ENCODE measurements at regions not wholly inside any gene's neighbourhood (a gene's known extent, or its start where the extent isn't known, plus 50 kb on each side); places are given as distances from the start of the nearest gene placed in this dataset.

- Histone ChIP-seq H3K14ac (ENCODE audit: insufficient read length) (no peak overlapping the region), H3K4ac (replicated peaks; ENCODE audit: insufficient read length, low read depth, low read length) (no peak overlapping the region), H3K79me1 (ENCODE audit: low read depth, low read length) (no peaks in the 10 kb centered on the region), H2AFZ (ENCODE audit: low read length) (no peak overlapping the region), H3K36me3 (ENCODE audit: control insufficient read depth in 2 of 4, insufficient read depth in 4 of 4, low read length in 3 of 4) (no peaks in the 10 kb centered on the region), H2AK5ac (ENCODE audit: low read depth, low read length) (no peak overlapping the region), H3K56ac (replicated peaks; ENCODE audit: insufficient read length, low read depth, low read length) (no peak overlapping the region), H2BK120ac (replicated peaks; ENCODE audit: low read depth, low read length) (no peak overlapping the region), H2BK12ac (ENCODE audit: low read depth, low read length) (peak overlapping the region; percentile 19; the same call in 1 of the 2 replicates), H3K4me3 (ENCODE audit: extremely low read depth in 1 of 4, insufficient read depth in 2 of 4, low read depth in 3 of 4, low read length in 4 of 4) (no peak overlapping the region), H3K27me3 (replicated peaks in 1 of 4; ENCODE audit: control insufficient read depth in 3 of 4, extremely low read depth in 1 of 4, insufficient read depth in 3 of 4, low read length in 3 of 4) (peaks cover 0 to 2% (median 0%) of the 10 kb centered on the region in 4 experiments; a peak in 1 of 7 replicates), H3K18ac (ENCODE audit: extremely low read depth, low read length) (no peak overlapping the region), H3K23me2 (ENCODE audit: low read depth, low read length) (no peaks in the 10 kb centered on the region), H2BK5ac (ENCODE audit: low read depth, low read length) (no peak overlapping the region), H4K8ac (ENCODE audit: extremely low read depth, insufficient read depth, low read length) (no peak overlapping the region), H2BK20ac (ENCODE audit: low read length) (0 out of 2 replicates have a peak overlapping the region, but pooled peaks have one; percentile 57), H3K27ac (ENCODE audit: low read depth, low read length) (no peak overlapping the region), H3K9me3 (ENCODE audit: insufficient read depth in 2 of 2, low read depth in 1 of 2, low read length in 1 of 2) (peaks cover 11 to 18% of the 10 kb centered on the region in 2 experiments), H4K5ac (ENCODE audit: insufficient read length, low read depth, low read length) (no peak overlapping the region), H4K91ac (replicated peaks; ENCODE audit: insufficient read length, low read length) (no peak overlapping the region), H3K79me2 (ENCODE audit: control insufficient read depth in 1 of 2, insufficient read depth in 2 of 2, low read length in 2 of 2) (no peaks in the 10 kb centered on the region), H2BK15ac (ENCODE audit: low read length) (peak overlapping the region; percentile 25; the same call in 1 of the 2 replicates), H3K9ac (replicated peaks in 1 of 4; ENCODE audit: extremely low read depth in 1 of 4, low read depth in 3 of 4, low read length in 3 of 4) (no peak overlapping the region), H3K4me2 (ENCODE audit: insufficient read depth in 1 of 2, low read depth in 2 of 2, low read length in 2 of 2) (no peak overlapping the region), H4K20me1 (replicated peaks in 1 of 2; ENCODE audit: control insufficient read depth in 1 of 2, insufficient read depth in 2 of 2, low read length in 2 of 2) (no peaks in the 10 kb centered on the region), H3K23ac (ENCODE audit: insufficient read length) (no peak overlapping the region), H3K4me1 (replicated peaks in 1 of 4; ENCODE audit: control insufficient read depth in 3 of 4, insufficient read depth in 4 of 4, low read length in 3 of 4) (peaks cover 0 to 6% (median 3%) of the 10 kb centered on the region in 4 experiments; a peak in 5 of 7 replicates)
- WGBS, 2 experiments (ENCODE audit: extremely low coverage in 1 of 2, insufficient coverage in 1 of 2, insufficient read length in 1 of 2, insufficient replicate concordance in 2 of 2, low coverage in 1 of 2, low lambda C conversion rate in 2 of 2, missing lambda C conversion rate in 1 of 2) = 79% methylated on average over 6 of the region's 6 CpGs; no CpG with 5 or more reads in 1 of the 2 experiments
- DNase-seq (ENCODE audit: low read depth in 1 of 2, low spot score in 2 of 2) (no peak), FAIRE-seq (peak; percentile 77)
- ChIA-PET POLR2A (ENCODE audit: partially characterized antibody) (no interaction called here), CTCF (ENCODE audit: partially characterized antibody) (interaction anchor here (0.6 to 1.4 kb wide), 3 partner anchors 116 to 621 kb away, joined by 3 to 4 read pairs (median 4); no protein-coding TSS in a partner anchor)
- TF ChIP-seq CTBP2 (IDR thresholded peaks at IDR 0.05; ENCODE audit: borderline replicate concordance, insufficient read depth, insufficient read length, low read length) (no peak), JUN (IDR thresholded peaks at IDR 0.05; ENCODE audit: low read depth, low read length) (no peak), TAF7 (optimal IDR thresholded peaks at IDR 0.05; ENCODE audit: borderline replicate concordance, low read depth, low read length) (no peak), SP2 (IDR thresholded peaks at IDR 0.05; ENCODE audit: low read length) (no peak), RAD21 (IDR thresholded peaks at IDR 0.05 in 1 of 2, conservative IDR thresholded peaks at IDR 0.05 in 1 of 2; ENCODE audit: low read depth in 2 of 2, low read length in 2 of 2) (peak; percentile 52 to 71), RBBP5 (IDR thresholded peaks at IDR 0.05; ENCODE audit: borderline replicate concordance, low read depth, low read length) (no peak), RFX5 (IDR thresholded peaks at IDR 0.05; ENCODE audit: borderline replicate concordance, low read depth, low read length) (no peak), SRF (IDR thresholded peaks at IDR 0.05; ENCODE audit: low read depth, low read length) (no peak), SIRT6 (IDR thresholded peaks at IDR 0.05; ENCODE audit: low read length) (no peak), POLR2A (IDR thresholded peaks at IDR 0.05; ENCODE audit: control extremely low read depth in 1 of 2, low read depth in 2 of 2, low read length in 2 of 2) (no peak), SAP30 (IDR thresholded peaks at IDR 0.05; ENCODE audit: insufficient read depth, insufficient replicate concordance, low read length) (no peak)
These were observed 132.5 kb upstream of the RFLNA start for GRCh38 chr12:124162151-124163110.
